GM18511 (cell line): ENCODE measurements at regions not wholly inside any gene's neighbourhood (a gene's known extent, or its start where the extent isn't known, plus 50 kb on each side); places are given as distances from the start of the nearest gene placed in this dataset.
"Not testable (repeated sequence)": the region's sequence is repeated elsewhere in the genome, so short reads cannot be mapped to it uniquely, and the experiment has no call there.

Experiments used
- ATAC-seq: cut with Tn5 transposase; IDR thresholded peaks from one replicate; pipeline ENCODE4 v1.9.1; 2021; ENCODE audit warnings: mild to moderate bottlenecking, moderate library complexity; ENCODE audit not compliant: unreplicated experiment

DNA sequence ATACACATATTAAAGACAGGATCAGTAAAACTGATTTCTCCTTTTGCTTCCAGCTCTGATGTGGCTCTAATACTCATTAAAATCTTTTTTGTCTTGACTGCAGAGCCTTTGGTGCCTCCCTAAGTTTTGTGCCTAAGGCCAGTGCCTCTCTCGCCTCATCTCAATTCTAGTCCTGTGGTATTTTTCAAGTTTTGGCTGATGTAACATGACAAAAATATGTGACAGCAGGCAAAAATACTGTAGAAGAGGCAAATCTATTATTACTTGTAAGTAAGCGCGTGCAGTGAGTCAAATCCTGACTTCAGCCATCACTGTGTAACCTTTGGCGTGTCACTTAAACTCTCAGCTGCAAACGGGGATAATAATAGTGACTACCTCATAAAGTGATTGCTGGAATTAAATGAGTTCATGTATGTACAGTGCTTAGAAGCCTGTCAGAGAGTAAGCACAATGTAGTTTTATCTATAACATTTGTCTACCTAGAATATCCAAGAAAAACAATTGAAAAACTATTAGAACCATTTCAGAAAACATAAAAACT lies 74.0 kb downstream of the MAB21L3 start:
- ATAC-seq = no peak

DNA sequence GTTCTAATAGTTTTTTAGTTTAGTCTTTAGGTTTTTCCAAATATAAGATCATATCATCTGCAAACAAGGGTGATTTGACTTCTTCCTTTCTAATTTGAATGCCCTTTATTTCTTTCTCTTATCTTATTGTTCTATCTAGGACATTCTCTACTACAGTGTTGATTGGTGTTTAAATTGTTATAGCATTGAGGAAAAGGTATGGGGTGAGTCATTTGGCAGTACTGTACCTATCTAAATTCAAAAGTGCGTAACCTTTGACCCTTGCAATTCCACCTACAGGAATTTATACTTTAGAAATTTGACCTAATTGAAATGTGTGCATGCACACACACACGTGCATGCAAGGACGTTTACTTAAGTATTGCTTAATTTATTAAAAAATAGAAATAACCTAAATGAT lies 78.3 kb downstream of the MAB21L3 start:
- ATAC-seq = no peak

DNA sequence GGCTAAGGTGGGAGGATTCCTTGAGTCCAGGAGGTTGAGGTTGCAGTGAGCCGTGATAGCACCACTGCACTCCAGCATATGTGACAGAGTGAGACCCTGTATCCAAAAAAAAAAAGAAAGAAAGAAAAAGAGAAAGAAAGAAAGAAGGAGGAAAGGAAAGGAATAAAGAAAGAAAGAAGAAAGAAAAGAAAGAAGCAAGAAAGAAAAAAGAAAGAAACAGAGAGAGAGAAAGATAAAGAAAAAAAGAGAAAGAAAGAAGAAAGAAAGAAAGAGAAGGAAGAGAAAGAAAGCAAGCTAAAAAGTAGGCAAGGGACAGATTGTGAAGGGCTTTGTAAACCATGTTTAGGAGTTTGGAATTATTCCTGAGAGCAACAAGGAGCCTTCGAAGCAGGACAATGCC lies 80.1 kb downstream of the MAB21L3 start:
- ATAC-seq = no peak

DNA sequence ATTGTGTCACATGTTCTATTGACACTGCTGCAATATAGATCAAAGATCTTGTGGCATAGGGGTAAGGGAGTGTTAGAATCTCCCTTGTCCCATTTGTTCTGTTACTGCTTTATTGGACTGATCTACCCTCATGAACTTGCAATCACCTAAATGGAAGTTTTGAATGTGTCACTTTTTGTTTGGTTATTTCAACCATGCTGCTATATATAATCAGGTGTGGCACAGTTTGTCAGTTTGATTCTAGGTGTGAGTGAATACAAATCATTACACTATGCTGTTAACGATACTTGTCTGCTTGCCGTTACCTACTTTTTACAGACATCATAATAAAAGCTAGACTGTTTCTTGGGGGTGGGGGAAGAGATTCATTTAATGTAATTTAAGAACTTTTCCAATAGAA lies 82.6 kb downstream of the MAB21L3 start:
- ATAC-seq = no peak

DNA sequence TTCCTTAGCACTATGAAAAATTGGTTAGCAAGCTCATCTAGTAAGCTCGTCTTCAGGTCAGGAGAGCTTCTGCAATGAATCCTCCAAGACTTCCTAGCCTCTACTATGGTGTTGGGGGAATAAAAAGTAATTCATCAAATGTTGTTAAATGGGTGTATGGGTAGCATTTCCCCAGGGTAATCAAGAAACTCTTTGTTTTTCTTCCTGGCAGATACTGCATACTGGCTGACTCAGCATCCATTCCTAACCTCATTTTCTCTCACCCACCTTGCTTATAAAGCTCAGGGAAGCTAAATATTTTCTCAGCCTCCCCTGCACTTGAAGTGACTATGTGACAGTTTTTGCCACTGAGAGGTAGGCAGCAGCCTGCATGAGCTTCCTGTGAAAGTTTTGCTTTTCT lies 83.4 kb downstream of the MAB21L3 start:
- no peak for ATAC-seq

DNA sequence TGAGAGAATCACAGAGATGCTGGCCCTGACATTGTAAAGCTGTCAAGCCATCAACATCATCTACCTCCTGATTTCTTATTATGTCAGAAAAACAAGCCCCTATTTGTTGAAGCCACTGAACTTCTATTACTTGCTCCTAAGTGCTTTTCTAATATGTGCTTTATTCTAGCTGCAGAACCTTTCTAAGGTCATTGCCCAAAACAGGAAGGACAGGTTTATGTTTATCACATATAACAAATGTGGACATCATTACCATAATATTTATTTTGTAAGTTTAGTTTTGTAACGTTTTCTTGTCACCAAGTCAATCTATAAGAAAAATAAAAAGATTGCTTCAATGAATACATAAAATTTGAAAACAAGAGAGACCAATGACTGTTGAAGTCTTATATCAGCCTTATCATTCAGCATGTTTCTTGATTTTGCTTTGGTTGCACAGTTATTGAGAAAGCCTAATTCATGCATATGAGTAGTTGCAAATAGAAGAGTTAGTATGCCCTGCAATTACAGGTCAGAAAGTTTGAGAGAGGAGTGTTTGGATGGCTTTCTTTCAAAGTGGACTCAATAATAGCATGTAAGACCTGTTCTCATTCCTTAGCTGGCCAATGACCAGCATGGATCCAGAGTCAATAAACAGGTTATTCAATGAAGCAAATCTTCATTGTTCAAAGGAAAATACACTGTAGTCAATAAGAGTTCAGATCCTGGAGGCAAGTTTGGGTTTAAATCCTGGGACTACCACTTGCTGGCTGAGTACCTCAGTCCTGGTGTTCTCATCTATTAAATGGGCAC lies 84.1 kb downstream of the MAB21L3 start:
- no peak for ATAC-seq

DNA sequence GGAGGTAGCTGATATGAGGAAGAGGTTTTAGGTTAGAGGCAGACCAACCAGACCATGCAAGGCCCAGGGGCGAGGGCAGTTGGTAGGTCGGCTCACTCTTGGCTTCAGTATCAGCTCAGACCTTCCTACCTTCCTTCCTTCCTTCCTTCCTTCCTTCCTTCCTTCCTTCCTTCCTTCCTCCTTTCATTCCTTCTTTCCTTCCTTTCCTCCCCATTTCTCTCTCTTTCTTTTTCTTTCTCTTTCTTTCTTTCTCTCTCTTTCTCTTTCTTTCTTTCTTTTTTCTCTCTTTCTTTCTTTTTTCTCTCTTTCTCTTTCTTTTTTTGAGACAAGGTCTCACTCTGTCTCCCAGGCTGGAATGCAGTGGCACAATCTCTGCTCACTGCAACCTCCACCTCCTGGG lies 89.1 kb downstream of the MAB21L3 start:
- ATAC-seq = not testable (repeated sequence)

DNA sequence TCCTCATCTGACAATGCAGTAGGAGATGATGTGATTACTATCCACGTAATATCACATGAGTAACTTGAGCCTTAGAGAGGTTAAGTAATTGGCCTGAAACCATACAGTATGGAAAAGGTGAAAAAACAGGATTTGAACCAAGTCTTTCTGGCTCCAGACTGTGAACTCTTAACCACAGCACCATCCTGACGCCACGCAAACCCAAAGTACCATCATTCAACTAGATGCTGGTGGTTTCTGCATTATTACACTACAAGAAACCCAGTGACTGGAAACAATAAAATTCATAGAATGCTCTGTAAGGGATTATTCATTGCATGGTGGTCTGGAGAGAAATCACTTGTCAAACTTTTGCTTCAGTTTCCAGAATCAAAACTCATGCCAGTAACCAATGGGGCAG lies 90.7 kb downstream of the MAB21L3 start:
- ATAC-seq = no peak

DNA sequence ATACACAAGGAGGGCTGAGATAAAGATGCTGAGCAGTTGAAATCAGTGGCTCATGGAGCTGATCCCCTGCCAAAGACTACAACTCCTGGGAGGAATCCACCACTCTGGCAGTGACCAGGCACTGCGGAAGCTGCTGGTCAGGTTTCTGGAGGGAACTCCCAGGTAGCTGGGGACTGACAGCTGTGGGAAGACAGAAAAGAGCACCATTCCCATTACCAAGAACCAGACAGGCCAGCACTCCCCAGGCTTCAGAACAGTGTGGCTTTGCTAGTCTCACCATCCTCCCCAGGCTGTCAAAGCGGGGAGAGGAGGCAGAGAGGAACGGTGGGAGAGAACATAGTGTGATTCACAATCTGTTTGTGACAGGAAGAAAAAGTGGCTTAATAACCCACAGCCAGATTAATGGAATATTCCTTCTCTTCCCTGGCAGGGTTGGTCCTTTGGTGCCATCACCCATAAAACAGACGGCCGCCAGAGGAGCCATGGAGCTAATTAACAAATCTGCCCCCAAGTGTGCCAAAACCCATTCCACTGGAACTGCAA lies 92.1 kb downstream of the MAB21L3 start:
- ATAC-seq = no peak

DNA sequence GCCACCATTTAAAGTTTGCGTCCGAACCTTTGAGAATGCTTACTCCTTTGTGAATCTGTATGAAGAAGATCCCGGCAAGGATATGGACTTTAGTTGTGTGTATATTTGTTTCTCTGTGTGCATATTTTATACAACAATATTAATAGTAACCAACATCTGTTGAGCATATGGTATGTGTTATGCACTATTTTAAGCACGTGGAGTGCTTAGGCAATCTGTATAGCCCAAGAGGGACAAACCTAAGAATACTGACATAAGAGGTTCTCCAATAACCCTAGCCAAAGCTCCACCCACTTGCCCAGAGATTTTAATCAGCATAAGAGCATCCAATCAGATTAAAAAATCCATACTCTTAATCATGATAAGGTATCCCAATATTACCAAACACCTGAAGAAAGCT lies 92.7 kb downstream of the MAB21L3 start:
- no peak for ATAC-seq

DNA sequence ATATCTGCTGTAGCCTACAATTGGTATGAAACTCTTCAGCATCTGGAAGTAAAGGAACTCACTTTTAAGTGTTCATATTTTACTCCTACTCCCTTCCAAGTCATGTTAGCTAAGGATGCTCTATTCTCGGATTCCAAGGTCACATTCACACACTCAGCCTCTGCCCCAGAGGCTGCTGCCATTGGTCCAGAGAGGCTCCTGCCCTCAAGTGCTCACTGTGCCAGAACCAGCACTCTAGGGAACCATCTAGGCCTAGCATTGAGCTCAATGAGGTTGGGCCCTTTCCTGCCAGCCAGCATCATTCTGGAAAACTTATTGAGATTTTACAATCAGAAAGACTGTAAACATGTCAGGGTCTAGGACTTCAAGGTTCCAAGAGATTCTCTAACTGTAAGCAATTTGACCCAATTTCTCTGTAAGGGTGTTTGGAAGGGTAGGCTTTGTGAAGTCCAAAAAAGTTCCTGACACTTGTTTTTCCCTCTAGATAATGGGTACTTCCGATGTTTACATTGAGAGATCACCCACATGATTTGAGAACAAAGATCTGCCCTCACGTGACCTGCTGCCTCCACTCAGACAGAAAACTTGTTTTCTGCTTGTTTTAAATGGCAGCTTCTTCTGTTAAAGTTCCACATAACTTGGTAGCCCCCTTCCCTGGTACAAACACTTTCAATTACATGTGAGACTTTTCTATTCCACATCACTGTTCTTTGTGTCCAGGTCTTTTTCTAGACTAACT lies 94.9 kb downstream of the MAB21L3 start:
- no peak for ATAC-seq

DNA sequence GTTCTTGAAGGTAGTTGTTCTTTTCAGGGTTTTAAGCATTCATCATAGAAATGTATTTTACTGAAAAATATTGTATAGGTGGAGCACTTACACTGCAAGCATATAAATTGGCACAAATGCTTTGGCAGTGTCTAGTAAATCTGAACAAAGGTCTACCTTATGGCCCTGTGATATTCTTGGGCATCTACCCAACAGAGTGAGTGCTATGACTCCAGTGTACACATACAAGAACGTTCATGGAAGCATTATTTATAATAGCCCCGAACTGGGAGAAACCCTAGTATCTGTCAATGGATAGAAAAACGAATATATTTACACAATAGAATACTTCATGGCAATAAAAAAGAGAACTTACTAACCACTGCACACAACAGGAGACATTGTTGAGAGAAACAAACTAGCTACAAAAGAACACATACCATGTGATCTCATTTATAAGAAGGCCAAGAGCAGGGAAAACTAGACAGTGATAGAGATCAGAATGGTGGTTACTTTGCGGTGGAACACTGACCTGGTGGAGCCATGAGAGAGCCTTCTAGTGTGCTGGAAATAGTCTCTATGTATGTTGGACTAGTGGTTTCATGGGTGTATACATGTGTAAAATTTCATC lies 96.0 kb downstream of the MAB21L3 start:
- ATAC-seq = no peak

DNA sequence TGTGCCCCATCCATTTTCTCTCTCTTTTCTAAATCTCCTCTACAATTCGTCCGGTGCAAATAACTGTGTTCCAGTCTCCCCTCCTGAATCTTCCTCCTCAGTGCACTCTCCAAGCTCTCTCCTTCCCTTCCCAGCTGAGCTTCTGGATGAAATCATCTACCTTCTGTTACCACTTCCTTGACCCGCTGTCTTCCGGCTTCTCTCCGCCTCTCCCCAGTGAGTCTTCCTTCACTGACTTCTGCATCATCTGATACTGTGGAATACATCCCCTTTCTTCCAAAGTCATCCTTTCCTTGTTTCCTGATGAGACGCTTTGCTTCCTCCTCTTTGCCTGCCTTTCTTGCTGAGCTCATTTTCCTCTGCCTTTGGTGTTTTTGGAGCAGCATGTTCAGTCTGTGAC lies 96.9 kb downstream of the MAB21L3 start:
- no peak for ATAC-seq

DNA sequence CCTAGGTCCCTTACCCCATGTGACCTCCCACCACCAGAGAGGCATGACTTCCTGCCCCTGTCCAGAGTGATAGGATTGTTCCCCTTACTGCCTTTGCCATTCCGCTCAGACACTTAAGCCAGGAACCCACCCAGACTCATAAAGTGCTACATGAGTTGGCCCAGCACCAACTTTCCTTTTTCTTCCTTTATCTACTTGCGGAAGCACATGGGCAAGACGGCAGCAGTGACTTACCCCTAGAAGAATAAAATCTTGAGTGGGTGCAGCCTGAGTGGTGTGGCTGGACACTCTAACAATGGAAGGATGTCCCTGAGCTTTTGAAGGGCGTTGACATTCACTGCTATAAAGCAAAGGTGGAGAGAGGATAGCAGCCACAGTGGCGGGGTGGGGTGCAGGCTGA lies 100.1 kb downstream of the MAB21L3 start:
- no peak for ATAC-seq

DNA sequence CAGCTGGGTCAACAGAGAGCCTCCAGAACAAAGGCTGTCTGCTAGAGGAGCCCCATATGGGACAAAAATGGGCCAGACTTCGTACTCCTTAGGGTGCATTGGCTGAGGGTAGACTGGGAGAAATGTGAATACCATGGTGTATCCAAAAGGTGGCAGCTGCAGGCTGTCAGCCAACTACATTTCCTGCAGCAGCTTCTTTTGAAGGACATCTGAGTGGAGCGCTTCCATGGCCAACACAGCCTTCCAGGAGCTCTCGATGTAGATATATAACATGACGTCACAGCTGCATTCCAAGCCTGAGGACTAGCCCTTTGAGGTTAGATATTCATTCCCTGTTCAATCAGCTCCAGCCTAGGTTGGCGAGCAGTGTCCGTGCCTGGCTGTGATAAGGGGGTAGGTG lies 107.7 kb downstream of the MAB21L3 start:
- ATAC-seq = no peak

DNA sequence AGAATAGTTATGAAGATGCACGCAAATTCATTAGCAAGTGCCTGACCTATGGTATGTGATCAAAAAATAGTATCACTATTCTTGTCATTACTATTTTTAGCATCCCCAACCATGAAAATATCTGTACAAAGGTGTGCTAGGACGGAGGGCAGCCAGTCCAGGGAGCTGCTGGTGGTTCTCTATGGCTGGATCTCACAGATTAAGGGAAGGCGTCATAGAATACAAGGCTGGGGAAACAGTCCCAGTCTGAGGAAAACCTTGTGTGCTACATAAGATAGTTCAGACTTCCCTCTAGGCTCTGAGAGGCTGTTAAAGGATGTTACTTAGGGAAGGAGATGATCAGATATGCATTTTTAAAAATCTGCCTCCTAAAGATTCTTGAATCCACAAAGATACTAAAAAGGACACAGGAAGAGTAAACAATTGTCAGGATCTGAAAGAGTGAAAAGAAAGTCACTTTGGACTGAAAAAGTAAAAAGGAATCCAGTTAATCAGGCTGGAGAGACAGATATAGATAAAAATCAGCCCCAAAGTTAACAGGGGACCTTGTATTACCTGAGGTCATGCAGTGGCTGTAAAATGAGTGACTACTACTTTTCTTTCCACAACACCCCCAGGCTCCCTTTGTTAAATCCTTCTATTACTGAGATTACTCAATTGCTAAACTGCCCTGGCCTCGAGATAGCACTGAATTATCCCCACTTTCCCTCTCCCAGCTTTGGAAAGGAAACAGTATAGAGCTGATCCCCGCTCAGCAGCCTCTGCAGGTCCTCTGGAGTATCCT lies 108.6 kb downstream of the MAB21L3 start:
- ATAC-seq = no peak

DNA sequence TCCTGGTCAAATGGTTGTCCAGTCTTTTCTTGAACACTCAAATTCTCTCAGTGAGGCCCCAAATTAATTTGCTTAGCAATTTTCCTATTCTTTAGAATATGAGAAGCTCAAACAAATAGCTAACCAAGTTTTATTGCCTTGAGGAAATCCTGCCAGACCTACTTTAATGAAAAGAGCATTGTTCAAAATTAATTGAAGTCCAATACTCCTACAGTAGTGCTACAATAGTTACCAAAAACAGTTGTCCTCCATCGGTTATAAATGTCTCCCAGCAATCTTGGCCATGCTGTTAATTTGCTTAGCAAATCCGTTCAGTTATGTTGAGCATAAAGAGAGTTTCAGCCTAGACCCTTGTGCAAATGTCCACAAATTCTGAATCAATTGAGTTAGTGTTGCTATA lies 112.9 kb downstream of the MAB21L3 start:
- no peak for ATAC-seq

DNA sequence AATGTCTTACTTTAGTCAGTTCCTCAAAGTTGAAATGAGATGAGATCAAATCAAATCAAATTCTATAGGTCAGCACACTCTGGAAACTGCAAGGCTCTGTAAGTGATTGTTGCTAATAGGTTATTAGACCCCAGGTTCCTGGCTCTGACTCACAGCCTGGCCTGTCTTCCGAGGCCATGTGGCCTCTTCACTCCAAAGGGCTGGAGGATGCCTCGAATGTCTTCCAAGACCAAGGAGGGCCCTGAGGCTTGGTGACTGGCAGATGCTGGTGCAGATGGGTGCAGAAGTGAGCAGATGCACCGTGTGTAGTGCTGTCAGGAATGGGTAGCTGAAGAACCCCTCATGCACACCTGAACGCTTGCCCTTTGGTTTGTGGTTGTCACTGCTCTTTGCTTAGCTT lies 113.4 kb downstream of the MAB21L3 start:
- ATAC-seq = no peak

DNA sequence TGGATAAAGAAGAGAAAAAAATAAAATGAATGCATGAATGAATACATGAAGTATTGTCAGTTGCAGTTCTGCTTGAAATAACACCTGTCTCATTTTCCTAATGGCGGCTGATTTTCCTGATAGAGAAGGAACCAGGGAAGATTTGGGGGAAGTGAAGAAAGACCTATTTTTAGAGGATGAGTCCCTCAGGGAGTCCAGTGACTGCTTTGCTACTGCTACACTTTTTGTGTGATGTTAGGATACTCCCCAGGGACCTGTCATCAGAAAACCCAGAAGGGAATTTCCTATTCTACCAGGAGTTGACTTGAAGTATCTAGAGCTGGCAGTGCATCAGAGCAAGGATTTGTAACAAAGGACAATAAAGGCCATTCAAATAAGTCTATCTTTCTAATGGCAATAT lies 114.8 kb downstream of the MAB21L3 start:
- no peak for ATAC-seq

DNA sequence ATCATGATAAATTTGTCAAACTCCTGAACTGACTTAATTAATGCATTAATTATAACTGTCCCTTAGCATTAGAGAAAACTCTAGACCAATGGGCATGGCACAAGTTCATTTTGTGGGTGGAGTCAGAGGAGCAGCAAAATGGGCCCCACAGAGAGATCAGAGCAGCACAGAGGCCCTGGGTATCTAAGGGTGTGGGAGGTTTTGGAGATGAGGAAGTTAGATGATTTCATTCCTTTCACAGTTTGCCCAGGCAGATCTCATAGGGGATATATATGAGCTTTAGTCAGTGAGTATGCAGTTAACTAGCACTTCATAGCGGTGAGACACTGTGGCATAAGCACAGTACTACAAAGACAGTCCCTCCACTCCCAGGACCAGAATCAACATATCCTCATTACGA lies 117.3 kb downstream of the MAB21L3 start:
- ATAC-seq = no peak

DNA sequence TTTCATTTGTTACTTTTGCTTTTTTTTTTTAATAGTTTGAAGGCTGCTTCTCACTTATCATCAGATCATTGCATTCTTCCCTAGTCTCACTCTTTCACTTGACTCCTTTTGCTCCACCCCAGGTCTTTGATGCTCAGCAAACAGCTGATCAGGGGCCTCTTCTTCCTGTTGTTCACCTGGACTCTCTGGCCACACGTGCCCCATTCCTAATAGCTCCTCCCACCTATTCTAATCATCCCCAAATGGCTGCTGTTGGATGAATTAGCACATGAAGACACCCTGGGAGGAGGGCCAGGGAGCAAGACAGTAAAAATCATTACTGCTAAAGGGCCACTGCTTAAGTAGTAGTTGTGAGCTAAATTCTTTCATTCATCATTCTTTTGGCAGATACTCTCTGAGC lies 119.5 kb downstream of the MAB21L3 start:
- no peak for ATAC-seq
